ENCODE measurements at regions not wholly inside any gene's neighbourhood (a gene's known extent, or its start where the extent isn't known, plus 50 kb on each side); places are given as distances from the start of the nearest gene placed in this dataset.

GRCh38 chr6:181049-181654 lies 111.1 kb upstream of the DUSP22 start:
- TF ChIP-seq YY1 (IDR thresholded peaks at IDR 0.05; ENCODE audit: insufficient read depth, insufficient read length) (no peak), SUZ12 (IDR thresholded peaks at IDR 0.05; ENCODE audit: extremely low read depth, insufficient read depth, insufficient read length) (no peak), ZNF274 (IDR thresholded peaks at IDR 0.05; ENCODE audit: low read depth, low read length) (no peak)

Data from NT2/D1 (cell line).